K562 (cell line): ENCODE measurements at regions not wholly inside any gene's neighbourhood (a gene's known extent, or its start where the extent isn't known, plus 50 kb on each side); places are given as distances from the start of the nearest gene placed in this dataset.
A peak's percentile ranks its signal among the peaks of the same experiment; 100 is the strongest.

Experiments used
- ATAC-seq: fragments of 200-7000 bp; cut with Tn5 transposase; 3 replicates; pipeline ENCODE4 v1.9.1; 2020; ENCODE audit warnings: moderate library complexity
- BruUV-seq: library from RNA; stranded (reverse); fragments of 400-500 nt; replicated peaks from 2 replicates; lab custom pipeline; 2021; lab: Mats Ljungman, UMichigan
- CTCF ChIA-PET: fragments of 300-600 bp; formaldehyde crosslinking; extraction: SDS; loops from one replicate; lab custom pipeline; 2021; ENCODE audit warnings: low intra/inter-chr PET ratio; lab: Yijun Ruan, JAX
- POLR2A ChIA-PET: fragments of 300-600, 350-650 bp; sonication (Branson Sonifier 250); formaldehyde crosslinking; extraction: SDS; loops from one replicate; lab custom pipeline; 2021; ENCODE audit warnings: antibody characterized with exemption, inconsistent platforms; lab: Yijun Ruan, JAX
- DNase-seq, 4 experiments: peaks; one replicate each; pipeline versions ENCODE4 v3.0.0 to v3.0.0-alpha.2; 2011 to 2018; ENCODE audit warnings: low spot score in 3 of 4, mixed read lengths in 3 of 4; ENCODE audit errors: extremely low read depth in 1 of 4
- FAIRE-seq: peaks from 2 replicates; lab custom pipeline; 2011; peaks lifted over from hg19 to GRCh38; lab: Jason Lieb, UNC
- H2AFZ ChIP-seq: 2 replicates; pipeline ENCODE4 v1.6.0; 2011; ENCODE audit warnings: low read depth, low read length, control low read depth, inconsistent platforms
- H3K27ac ChIP-seq: fragments of 200-600 bp; 3 replicates; pipeline ENCODE4 v1.8.0; 2011; ENCODE audit warnings: low read depth, mild to moderate bottlenecking, control low read depth, inconsistent platforms, low read length, moderate library complexity, mixed read lengths; ENCODE audit errors: extremely low read depth
- H3K27me3 ChIP-seq, 2 experiments: fragments of 300-600 bp in 1 of 2; 2 replicates in 1 of 2; 3 replicates in 1 of 2; pipeline versions ENCODE4 v1.6.0 to v1.8.0; 2011; ENCODE audit warnings: inconsistent platforms in 2 of 2, low read length in 2 of 2, mild to moderate bottlenecking in 1 of 2, mixed read lengths in 1 of 2, moderate library complexity in 1 of 2; ENCODE audit not compliant: control insufficient read depth in 2 of 2, insufficient read depth in 2 of 2
- H3K36me3 ChIP-seq: fragments of 300-600 bp; 3 replicates; pipeline ENCODE4 v1.8.0; 2011; ENCODE audit warnings: mild to moderate bottlenecking, low read length, inconsistent platforms; ENCODE audit not compliant: control insufficient read depth, insufficient read depth
- H3K4me1 ChIP-seq, 2 experiments: fragments of 200-600 bp in 1 of 2; replicated peaks in 1 of 2; 2 replicates in 1 of 2; 3 replicates in 1 of 2; pipeline versions ENCODE4 v1.5.1 to v1.8.0; 2011; ENCODE audit warnings: inconsistent platforms in 2 of 2, low read length in 2 of 2, mild to moderate bottlenecking in 1 of 2, mixed read lengths in 1 of 2, moderate library complexity in 1 of 2; ENCODE audit not compliant: control insufficient read depth in 2 of 2, insufficient read depth in 2 of 2
- H3K4me2 ChIP-seq: 2 replicates; pipeline ENCODE4 v1.6.1; 2011; ENCODE audit warnings: low read length, control low read depth, inconsistent platforms, mixed read lengths; ENCODE audit not compliant: insufficient read depth
- H3K4me3 ChIP-seq: fragments of 200-600 bp; sonication (generic), shearing (Covaris generic); 2 replicates; pipeline ENCODE4 v1.5.1; 2016; ENCODE audit warnings: control low read depth, inconsistent platforms
- H3K79me2 ChIP-seq: fragments of 200-600 bp; 3 replicates; pipeline ENCODE4 v1.8.0; 2011; ENCODE audit warnings: low read length, inconsistent platforms; ENCODE audit not compliant: control insufficient read depth, insufficient read depth
- H3K9ac ChIP-seq, 2 experiments: 2 replicates each; pipeline versions ENCODE4 v1.6.0 to v1.6.1; 2011; ENCODE audit warnings: low read depth in 2 of 2, low read length in 2 of 2, control low read depth in 1 of 2, inconsistent platforms in 1 of 2, mild to moderate bottlenecking in 1 of 2, mixed read lengths in 1 of 2; ENCODE audit not compliant: insufficient read depth in 1 of 2
- H3K9me1 ChIP-seq: one replicate; pipeline ENCODE4 v1.6.0; 2011; ENCODE audit warnings: inconsistent platforms, mild to moderate bottlenecking, low read length, moderate library complexity; ENCODE audit not compliant: control insufficient read depth, insufficient read depth
- H3K9me3 ChIP-seq: replicated peaks from 2 replicates; pipeline ENCODE4 v1.5.1; 2011; ENCODE audit warnings: low read depth, low read length, inconsistent platforms; ENCODE audit not compliant: control insufficient read depth, insufficient read depth
- H4K20me1 ChIP-seq: replicated peaks from 2 replicates; pipeline ENCODE4 v1.6.1; 2011; ENCODE audit warnings: low read length, inconsistent platforms, mixed read lengths; ENCODE audit not compliant: control insufficient read depth, insufficient read depth
- HOXB6 ChIP-seq: fragments of 250-450 bp; sonication (Bioruptor Pico); IDR thresholded peaks from 2 replicates; pipeline ENCODE4 v1.5.1; 2022; ENCODE audit warnings: mild to moderate bottlenecking, borderline replicate concordance
- JUNB ChIP-seq: fragments of 450-650 bp; formaldehyde crosslinking; conservative IDR thresholded peaks from 2 replicates; pipeline ENCODE4 v1.4.0; 2020; ENCODE audit warnings: mild to moderate bottlenecking
- JUND ChIP-seq, 2 experiments: IDR thresholded peaks; 2 replicates in 1 of 2; 3 replicates in 1 of 2; pipeline ENCODE4 v1.6.1; 2011; ENCODE audit warnings: borderline replicate concordance in 2 of 2, low read depth in 2 of 2, low read length in 2 of 2, improper control_type of control experiment in 1 of 2, missing biosample characterization in 1 of 2, missing genetic modification characterization in 1 of 2, missing genetic modification reagents in 1 of 2
- L3MBTL2 ChIP-seq: fragments of 450-650 bp; IDR thresholded peaks from 2 replicates; pipeline ENCODE4 v1.6.1; 2016; ENCODE audit warnings: mild to moderate bottlenecking, moderate library complexity
- LEF1 ChIP-seq: fragments of 450-650 bp; IDR thresholded peaks from 2 replicates; pipeline ENCODE4 v1.6.1; 2016; ENCODE audit warnings: mild to moderate bottlenecking
- PRPF4 ChIP-seq: fragments of 200-400 bp; formaldehyde crosslinking; IDR thresholded peaks from one replicate; pipeline ENCODE4 v1.6.1; 2017; ENCODE audit warnings: low read length, low read depth, mild to moderate bottlenecking; ENCODE audit not compliant: insufficient read depth, poor library complexity, severe bottlenecking
- SIRT6 ChIP-seq: IDR thresholded peaks from one replicate; pipeline ENCODE4 v1.6.1; 2012; ENCODE audit warnings: low read depth, mild to moderate bottlenecking, control low read depth, inconsistent platforms, low read length, moderate library complexity
- ZFP30 ChIP-seq: fragments of 250-450 bp; sonication (Bioruptor Pico); IDR thresholded peaks from 2 replicates; pipeline ENCODE4 v1.8.0; 2022; ENCODE audit warnings: moderate library complexity, mild to moderate bottlenecking, inconsistent platforms, borderline replicate concordance
- ZNF41 ChIP-seq: fragments of 250-450 bp; sonication (Bioruptor Pico); conservative IDR thresholded peaks from 2 replicates; pipeline ENCODE4 v1.4.0; 2020; ENCODE audit warnings: mild to moderate bottlenecking
- WGBS: fragments of 100-300 bp; shearing (Covaris generic); methylation state at CpG from one replicate; pipeline ENCODE4 v1.1.6; 2016; ENCODE audit warnings: low coverage, mixed read lengths; ENCODE audit not compliant: insufficient coverage; ENCODE audit errors: missing lambda C conversion rate; 5-methylcytosine and 5-hydroxymethylcytosine counted together
- in situ Hi-C: fragments of 300-500 bp; cut with MboI; formaldehyde crosslinking; loops from 4 replicates; pipeline ENCODE4 v1.15.0; 2018; ENCODE audit warnings: inconsistent platforms, mixed read lengths
- intact Hi-C: fragments of 100-400 bp; cut with micrococcal nuclease; formaldehyde crosslinking; loops from 2 replicates; pipeline ENCODE4 v1.14.2; 2022
- TF ChIP-seq, protein P1 (sequence below): IDR thresholded peaks from 2 replicates; pipeline ENCODE4 v1.6.1; 2014; ENCODE audit warnings: antibody characterized with exemption
- TF ChIP-seq, protein P2 (sequence below), 2 experiments: fragments of 450-650 bp in 1 of 2; sonication (generic) in 1 of 2; formaldehyde crosslinking in 1 of 2; IDR thresholded peaks in 1 of 2; conservative IDR thresholded peaks in 1 of 2; 2 replicates each; pipeline versions ENCODE4 v1.6.1 to v1.8.1; 2016 to 2023; ENCODE audit warnings: mild to moderate bottlenecking in 2 of 2, moderate library complexity in 2 of 2, inconsistent platforms in 1 of 2, missing genetic modification reagents in 1 of 2
- TF ChIP-seq, protein P3 (sequence below), 2 experiments: fragments of 450-650 bp in 1 of 2; sonication (generic) in 1 of 2; formaldehyde crosslinking; conservative IDR thresholded peaks; 2 replicates each; pipeline versions ENCODE4 v1.4.0 to v1.8.1; 2020 to 2022; ENCODE audit warnings: mild to moderate bottlenecking in 1 of 2, missing genetic modification reagents in 1 of 2

DNA sequence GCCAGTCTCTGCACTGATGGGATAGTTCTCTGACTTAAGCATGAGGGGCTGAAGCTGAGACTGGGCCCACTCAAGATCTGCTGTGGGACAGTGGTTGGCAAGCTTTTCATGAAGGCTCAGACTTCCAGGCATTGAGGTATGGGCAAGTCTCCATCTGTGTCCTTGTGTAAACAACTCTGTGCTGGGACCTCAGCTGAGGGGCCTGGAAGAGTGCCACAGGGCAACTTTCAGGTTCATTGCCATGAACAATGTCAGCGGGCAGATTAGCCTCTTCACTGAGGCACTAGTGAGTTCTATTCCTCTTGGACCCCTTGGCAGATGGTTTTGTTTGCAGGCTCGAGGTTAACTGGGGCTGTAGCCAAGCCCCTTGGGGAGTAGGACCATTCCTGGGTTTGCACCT is 127.1 kb downstream of the MRPS30 start (continued):
- TF ChIP-seq, protein P1, sequence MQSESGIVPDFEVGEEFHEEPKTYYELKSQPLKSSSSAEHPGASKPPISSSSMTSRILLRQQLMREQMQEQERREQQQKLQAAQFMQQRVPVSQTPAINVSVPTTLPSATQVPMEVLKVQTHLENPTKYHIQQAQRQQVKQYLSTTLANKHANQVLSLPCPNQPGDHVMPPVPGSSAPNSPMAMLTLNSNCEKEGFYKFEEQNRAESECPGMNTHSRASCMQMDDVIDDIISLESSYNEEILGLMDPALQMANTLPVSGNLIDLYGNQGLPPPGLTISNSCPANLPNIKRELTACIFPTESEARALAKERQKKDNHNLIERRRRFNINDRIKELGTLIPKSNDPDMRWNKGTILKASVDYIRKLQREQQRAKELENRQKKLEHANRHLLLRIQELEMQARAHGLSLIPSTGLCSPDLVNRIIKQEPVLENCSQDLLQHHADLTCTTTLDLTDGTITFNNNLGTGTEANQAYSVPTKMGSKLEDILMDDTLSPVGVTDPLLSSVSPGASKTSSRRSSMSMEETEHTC, result no peak
- TF ChIP-seq L3MBTL2 (no peak), LEF1 (no peak), PRPF4 (no peak), SIRT6 (no peak), ZNF41 (no peak), HOXB6 (CRISPR knock-in tag) (no peak), ZFP30 (CRISPR knock-in tag) (no peak)
- TF ChIP-seq, all 486 proteins: peak for 0

DNA sequence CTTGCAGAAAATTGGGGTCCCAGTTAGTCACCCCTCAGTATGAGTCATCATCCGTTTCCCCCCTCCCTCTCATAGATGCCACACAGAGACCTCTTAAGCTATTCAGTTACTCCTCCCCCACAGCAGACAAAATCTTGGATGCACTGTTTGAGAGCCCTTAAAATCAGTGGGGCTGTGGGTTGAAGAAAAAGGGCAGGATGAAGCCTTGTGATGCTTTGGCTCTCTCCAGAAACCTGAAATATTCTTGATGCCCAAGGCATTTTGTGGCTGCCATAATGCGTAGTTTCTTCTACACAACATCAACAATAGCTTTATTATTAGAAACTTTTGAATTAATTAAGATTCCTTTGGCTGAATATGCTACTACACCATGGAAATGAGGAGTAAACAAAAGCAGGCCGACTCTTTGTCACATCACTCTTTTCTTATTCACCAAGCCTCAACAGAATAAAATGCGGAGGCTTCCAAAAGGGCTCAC is 133.8 kb downstream of the MRPS30 start:
- no TSS peak for BruUV-seq
- ChIA-PET POLR2A (interaction anchor here (0.7 kb wide), 2 partner anchors 78 to 123 kb away, joined by 3 read pairs; no protein-coding TSS in a partner anchor), CTCF (no interaction called here)
- Histone ChIP-seq H3K27ac (no peak overlapping the region), H3K4me1 (0 out of 5 replicates have a peak, but pooled peaks cover 0 to 2% of the 10 kb centered on the region in 2 experiments), H3K4me3 (no peak overlapping the region), H3K9me3 (no peaks in the 10 kb centered on the region), H4K20me1 (no peaks in the 10 kb centered on the region), H2AFZ (no peak overlapping the region), H3K27me3 (no peaks in the 10 kb centered on the region), H3K4me2 (no peak overlapping the region), H3K36me3 (no peaks in the 10 kb centered on the region), H3K9me1 (no peaks in the 10 kb centered on the region), H3K79me2 (no peaks in the 10 kb centered on the region), H3K9ac (no peak overlapping the region)
- no peak for FAIRE-seq
- 5% methylated on average over 4 of the region's 4 CpGs for WGBS
- peak; percentile 32; the same call in 1 of the 3 replicates for ATAC-seq
- in situ Hi-C loops (no loop called here), intact Hi-C loops (no loop called here)
- 0 out of 2 replicates have a peak, but pooled peaks have one; percentile 14 for TF ChIP-seq JUNB
- TF ChIP-seq, protein P2, sequence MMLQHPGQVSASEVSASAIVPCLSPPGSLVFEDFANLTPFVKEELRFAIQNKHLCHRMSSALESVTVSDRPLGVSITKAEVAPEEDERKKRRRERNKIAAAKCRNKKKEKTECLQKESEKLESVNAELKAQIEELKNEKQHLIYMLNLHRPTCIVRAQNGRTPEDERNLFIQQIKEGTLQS (IDR thresholded peaks at IDR 0.05), result peak; percentile 62; the same call in 1 of the 2 replicates
- TF ChIP-seq, protein P2 (CRISPR knock-in tag; conservative IDR thresholded peaks at IDR 0.05), result no peak
- TF ChIP-seq, protein P3, sequence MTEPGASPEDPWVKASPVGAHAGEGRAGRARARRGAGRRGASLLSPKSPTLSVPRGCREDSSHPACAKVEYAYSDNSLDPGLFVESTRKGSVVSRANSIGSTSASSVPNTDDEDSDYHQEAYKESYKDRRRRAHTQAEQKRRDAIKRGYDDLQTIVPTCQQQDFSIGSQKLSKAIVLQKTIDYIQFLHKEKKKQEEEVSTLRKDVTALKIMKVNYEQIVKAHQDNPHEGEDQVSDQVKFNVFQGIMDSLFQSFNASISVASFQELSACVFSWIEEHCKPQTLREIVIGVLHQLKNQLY (CRISPR knock-in tag; conservative IDR thresholded peaks at IDR 0.05), result no peak
- TF ChIP-seq JUND (IDR thresholded peaks at IDR 0.05; ENCODE audit: borderline replicate concordance, low read depth, low read length), result peak; percentile 55; the same call in 1 of the 2 replicates
- no peak for TF ChIP-seq JUND (tag; IDR thresholded peaks at IDR 0.05; ENCODE audit: borderline replicate concordance, low read depth, low read length)
- DNase-seq, result peak in 1 of 4 experiments; percentile 8
